Endodermal cell (in vitro differentiated cells): ENCODE measurements at regions not wholly inside any gene's neighbourhood (a gene's known extent, or its start where the extent isn't known, plus 50 kb on each side); places are given as distances from the start of the nearest gene placed in this dataset.

Source experiments
- DNase-seq: peaks from one replicate; pipeline ENCODE4 v3.0.0-alpha.2; 2017
- H3K27ac ChIP-seq: 2 replicates; pipeline ENCODE4 v1.5.1; 2013; ENCODE audit warnings: mild to moderate bottlenecking, low read depth, low read length, moderate library complexity
- H3K27me3 ChIP-seq: 2 replicates; pipeline ENCODE4 v1.6.1; 2013; ENCODE audit warnings: mild to moderate bottlenecking, low read length, moderate library complexity; ENCODE audit not compliant: insufficient read depth, control insufficient read depth, poor library complexity, severe bottlenecking
- H3K36me3 ChIP-seq: 2 replicates; pipeline ENCODE4 v1.7.0; 2013; ENCODE audit warnings: mild to moderate bottlenecking, low read length, moderate library complexity; ENCODE audit not compliant: control insufficient read depth, insufficient read depth
- H3K4me1 ChIP-seq: one replicate; pipeline ENCODE4 v1.7.0; 2013; ENCODE audit warnings: low read length; ENCODE audit not compliant: control insufficient read depth, insufficient read depth
- H3K4me3 ChIP-seq: 2 replicates; pipeline ENCODE4 v1.5.1; 2013; ENCODE audit warnings: mild to moderate bottlenecking, low read length, moderate library complexity
- H3K9ac ChIP-seq: 2 replicates; pipeline ENCODE4 v1.6.1; 2013; ENCODE audit warnings: mild to moderate bottlenecking, low read length, moderate library complexity; ENCODE audit not compliant: poor library complexity, severe bottlenecking; ENCODE audit errors: extremely low read depth
- H3K9me3 ChIP-seq: 2 replicates; pipeline ENCODE4 v1.6.1; 2013; ENCODE audit warnings: mild to moderate bottlenecking, low read length, moderate library complexity; ENCODE audit not compliant: control insufficient read depth
- H3K27ac Mint-ChIP-seq: 2 replicates; pipeline ENCODE4 v1.8.0; 2020; ENCODE audit warnings: mixed read lengths
- H3K27me3 Mint-ChIP-seq: 2 replicates; pipeline ENCODE4 v1.8.0; 2021; ENCODE audit warnings: mild to moderate bottlenecking, mixed read lengths; ENCODE audit not compliant: insufficient read depth
- H3K36me3 Mint-ChIP-seq: 2 replicates; pipeline ENCODE4 v1.8.0; 2020; ENCODE audit warnings: low read depth, mixed read lengths
- H3K4me1 Mint-ChIP-seq: 2 replicates; pipeline ENCODE4 v1.8.0; 2020; ENCODE audit warnings: mixed read lengths
- H3K4me3 Mint-ChIP-seq: 2 replicates; pipeline ENCODE4 v1.8.0; 2020; ENCODE audit warnings: mild to moderate bottlenecking, moderate library complexity, mixed read lengths
- H3K9me3 Mint-ChIP-seq: 2 replicates; pipeline ENCODE4 v1.8.0; 2020; ENCODE audit warnings: mild to moderate bottlenecking, mixed read lengths
- WGBS, 2 experiments: methylation state at CpG; one replicate each; pipeline versions ENCODE4 v1.1.5 to v1.1.7; 2013; ENCODE audit warnings: missing lambda C conversion rate in 2 of 2, mixed read lengths in 1 of 2; ENCODE audit not compliant: insufficient coverage in 1 of 2, insufficient read length in 1 of 2; 5-methylcytosine and 5-hydroxymethylcytosine counted together
- TF ChIP-seq, protein P1 (sequence below): fragments of 200-600 bp; sonication (generic); conservative IDR thresholded peaks from 2 replicates; pipeline ENCODE4 v1.5.0; 2021; ENCODE audit warnings: antibody characterized with exemption, mild to moderate bottlenecking

DNA sequence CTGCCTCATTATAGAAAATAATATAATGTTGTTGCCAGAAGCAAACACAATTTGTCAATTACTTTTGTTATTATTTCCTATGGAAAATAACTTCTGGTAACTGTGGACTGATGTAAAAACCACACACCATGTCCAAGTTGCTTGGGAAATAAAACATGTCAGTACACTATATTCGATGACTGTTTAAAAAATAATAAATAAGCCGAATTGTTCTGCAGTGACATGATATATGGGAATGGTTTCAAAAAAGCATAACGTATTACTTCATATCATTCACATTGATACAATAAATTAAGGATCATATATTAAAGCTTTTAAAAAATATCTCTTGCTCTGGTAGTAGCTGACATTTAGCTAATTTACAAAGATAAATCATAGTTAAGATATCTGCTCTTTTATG, 2062.1 kb downstream of the PCDH9 start:
- Mint-ChIP-seq H3K9me3 (no peaks in the 10 kb centered on the region), H3K27ac (no peak overlapping the region), H3K27me3 (no peaks in the 10 kb centered on the region), H3K4me3 (no peak overlapping the region), H3K36me3 (no peaks in the 10 kb centered on the region), H3K4me1 (no peaks in the 10 kb centered on the region)
- no peaks in the 10 kb centered on the region for H3K27me3 ChIP-seq
- H3K9me3 ChIP-seq, result no peaks in the 10 kb centered on the region
- no peak overlapping the region for H3K27ac ChIP-seq
- H3K36me3 ChIP-seq, result no peaks in the 10 kb centered on the region
- TF ChIP-seq, protein P1, sequence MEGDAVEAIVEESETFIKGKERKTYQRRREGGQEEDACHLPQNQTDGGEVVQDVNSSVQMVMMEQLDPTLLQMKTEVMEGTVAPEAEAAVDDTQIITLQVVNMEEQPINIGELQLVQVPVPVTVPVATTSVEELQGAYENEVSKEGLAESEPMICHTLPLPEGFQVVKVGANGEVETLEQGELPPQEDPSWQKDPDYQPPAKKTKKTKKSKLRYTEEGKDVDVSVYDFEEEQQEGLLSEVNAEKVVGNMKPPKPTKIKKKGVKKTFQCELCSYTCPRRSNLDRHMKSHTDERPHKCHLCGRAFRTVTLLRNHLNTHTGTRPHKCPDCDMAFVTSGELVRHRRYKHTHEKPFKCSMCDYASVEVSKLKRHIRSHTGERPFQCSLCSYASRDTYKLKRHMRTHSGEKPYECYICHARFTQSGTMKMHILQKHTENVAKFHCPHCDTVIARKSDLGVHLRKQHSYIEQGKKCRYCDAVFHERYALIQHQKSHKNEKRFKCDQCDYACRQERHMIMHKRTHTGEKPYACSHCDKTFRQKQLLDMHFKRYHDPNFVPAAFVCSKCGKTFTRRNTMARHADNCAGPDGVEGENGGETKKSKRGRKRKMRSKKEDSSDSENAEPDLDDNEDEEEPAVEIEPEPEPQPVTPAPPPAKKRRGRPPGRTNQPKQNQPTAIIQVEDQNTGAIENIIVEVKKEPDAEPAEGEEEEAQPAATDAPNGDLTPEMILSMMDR, result no peak
- H3K4me1 ChIP-seq, result no peaks in the 10 kb centered on the region
- no CpG with 5 or more reads among the region's 3 CpGs for WGBS, 2 experiments
- H3K4me3 ChIP-seq, result no peak overlapping the region
- H3K9ac ChIP-seq, result no peak overlapping the region
- DNase-seq, result no peak

DNA sequence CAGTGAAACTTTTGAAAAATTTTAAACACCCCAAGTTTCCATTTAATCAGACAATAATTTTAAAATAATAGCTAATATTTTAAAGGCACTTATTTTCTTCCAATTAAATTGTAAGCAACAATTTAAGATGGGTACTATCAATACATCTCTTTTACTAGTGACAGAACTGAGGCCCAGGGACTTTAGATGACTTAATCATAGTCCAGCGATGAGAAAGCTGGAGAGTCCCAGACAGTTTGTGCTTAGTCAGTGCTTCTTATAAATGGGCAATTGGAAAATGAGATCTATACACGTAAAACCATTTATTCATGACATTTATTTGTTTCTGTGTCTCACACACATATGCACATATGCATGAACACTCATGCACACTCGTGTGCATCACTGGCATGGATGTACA, 2063.5 kb downstream of the PCDH9 start:
- H3K36me3 ChIP-seq, result no peaks in the 10 kb centered on the region
- no peaks in the 10 kb centered on the region for H3K4me1 ChIP-seq
- no peak overlapping the region for H3K27ac ChIP-seq
- Mint-ChIP-seq H3K9me3 (no peaks in the 10 kb centered on the region), H3K4me3 (no peak overlapping the region), H3K27ac (no peak overlapping the region), H3K4me1 (no peaks in the 10 kb centered on the region), H3K27me3 (no peaks in the 10 kb centered on the region), H3K36me3 (no peaks in the 10 kb centered on the region)
- 85 to 94% methylated on average over 2 to 3 of the region's 3 CpGs for WGBS, 2 experiments
- no peaks in the 10 kb centered on the region for H3K9me3 ChIP-seq
- no peaks in the 10 kb centered on the region for H3K27me3 ChIP-seq
- H3K9ac ChIP-seq, result no peak overlapping the region
- DNase-seq, result no peak
- TF ChIP-seq, protein P1, result no peak
- no peak overlapping the region for H3K4me3 ChIP-seq

DNA sequence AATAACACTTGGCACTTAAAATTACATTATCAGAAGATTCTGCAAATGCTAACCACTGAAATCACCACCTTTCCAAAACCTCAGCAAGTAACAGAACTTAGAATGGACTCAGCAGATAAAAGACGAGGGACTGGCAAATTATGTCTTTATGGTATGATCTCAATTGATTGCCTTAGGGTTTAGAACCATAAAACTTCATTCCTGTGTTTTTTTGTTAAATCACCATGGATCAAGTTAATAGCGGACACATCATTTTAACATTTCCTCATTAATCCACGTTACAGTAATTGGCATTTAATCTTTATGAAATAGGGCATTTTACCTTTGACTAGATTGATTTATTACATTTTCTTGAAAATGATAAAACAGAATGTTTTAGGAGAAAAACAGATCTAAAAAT, 2070.3 kb downstream of the PCDH9 start:
- H3K27me3 ChIP-seq, result no peaks in the 10 kb centered on the region
- no peak overlapping the region for H3K27ac Mint-ChIP-seq
- no peaks in the 10 kb centered on the region for H3K9me3 ChIP-seq
- H3K4me3 Mint-ChIP-seq, result no peak overlapping the region
- H3K4me1 Mint-ChIP-seq, result no peaks in the 10 kb centered on the region
- no peak overlapping the region for H3K27ac ChIP-seq
- no peaks in the 10 kb centered on the region for H3K36me3 ChIP-seq
- TF ChIP-seq, protein P1, result no peak
- H3K4me3 ChIP-seq, result no peak overlapping the region
- no peaks in the 10 kb centered on the region for H3K36me3 Mint-ChIP-seq
- no peak for DNase-seq
- WGBS, 2 experiments, result 88 to 100% methylated on average over 1 to 2 of the region's 3 CpGs
- H3K4me1 ChIP-seq, result no peaks in the 10 kb centered on the region
- H3K9me3 Mint-ChIP-seq, result no peaks in the 10 kb centered on the region
- no peaks in the 10 kb centered on the region for H3K27me3 Mint-ChIP-seq
- no peak overlapping the region for H3K9ac ChIP-seq
